Fibroblast of lung (primary cell): ENCODE measurements at regions not wholly inside any gene's neighbourhood (a gene's known extent, or its start where the extent isn't known, plus 50 kb on each side); places are given as distances from the start of the nearest gene placed in this dataset.

Experiments used
- DNase-seq, 2 donors: peaks; one replicate each; pipeline versions ENCODE4 v3.0.0 to v3.0.0-alpha.2; 2010; ENCODE audit warnings: low read depth in 2 of 2
- H2AFZ ChIP-seq: 2 replicates; pipeline ENCODE4 v1.5.1; 2012; ENCODE audit warnings: low read length, control low read depth, inconsistent platforms
- H3K27ac ChIP-seq: 2 replicates; pipeline ENCODE4 v1.5.1; 2011; ENCODE audit warnings: low read length, control low read depth; ENCODE audit not compliant: insufficient read depth
- H3K27me3 ChIP-seq: 2 replicates; pipeline ENCODE4 v1.5.1; 2011; ENCODE audit warnings: mild to moderate bottlenecking, low read length; ENCODE audit not compliant: control insufficient read depth, insufficient read depth
- H3K36me3 ChIP-seq: 2 replicates; pipeline ENCODE4 v1.5.1; 2011; ENCODE audit warnings: low read length; ENCODE audit not compliant: control insufficient read depth, insufficient read depth
- H3K4me1 ChIP-seq: 2 replicates; pipeline ENCODE4 v1.5.1; 2011; ENCODE audit warnings: low read length; ENCODE audit not compliant: control insufficient read depth, insufficient read depth; ENCODE audit errors: extremely low read depth
- H3K4me2 ChIP-seq: 2 replicates; pipeline ENCODE4 v1.5.1; 2011; ENCODE audit warnings: low read length, control low read depth; ENCODE audit not compliant: insufficient read depth; ENCODE audit errors: extremely low read depth
- H3K4me3 ChIP-seq, 4 experiments: fragments of 200-600 bp in 1 of 4; sonication (generic) in 1 of 4; replicated peaks in 1 of 4; 2 replicates each; pipeline ENCODE4 v1.5.1; 2011 to 2016; ENCODE audit warnings: low read length in 4 of 4, low read depth in 3 of 4, mild to moderate bottlenecking in 3 of 4, control low read depth in 2 of 4, inconsistent platforms in 1 of 4, mixed read lengths in 1 of 4; ENCODE audit not compliant: insufficient read depth in 1 of 4; ENCODE audit errors: control extremely low read depth in 1 of 4
- H3K79me2 ChIP-seq: 2 replicates; pipeline ENCODE4 v1.5.1; 2012; ENCODE audit warnings: mild to moderate bottlenecking, low read length, inconsistent platforms; ENCODE audit not compliant: control insufficient read depth, insufficient read depth
- H3K9ac ChIP-seq: 2 replicates; pipeline ENCODE4 v1.5.1; 2011; ENCODE audit warnings: mild to moderate bottlenecking, low read length, control low read depth; ENCODE audit not compliant: insufficient read depth
- H3K9me3 ChIP-seq: 2 replicates; pipeline ENCODE4 v1.5.1; 2012; ENCODE audit warnings: low read depth, low read length; ENCODE audit not compliant: control insufficient read depth, insufficient read depth
- H4K20me1 ChIP-seq: 2 replicates; pipeline ENCODE4 v1.5.1; 2011; ENCODE audit warnings: low read length; ENCODE audit not compliant: control insufficient read depth, insufficient read depth; ENCODE audit errors: extremely low read depth
- CTCF ChIP-seq, 2 donors: IDR thresholded peaks in 1 of 2; conservative IDR thresholded peaks in 1 of 2; 1 replicate in 1 of 2; 2 replicates in 1 of 2; pipeline ENCODE4 v1.5.1; 2011 to 2012; ENCODE audit warnings: low read length in 2 of 2, control low read depth in 1 of 2, inconsistent platforms in 1 of 2, low read depth in 1 of 2, mild to moderate bottlenecking in 1 of 2
- EZH2 ChIP-seq: IDR thresholded peaks from 2 replicates; pipeline ENCODE4 v1.5.1; 2012; ENCODE audit warnings: low read length, control low read depth, mild to moderate bottlenecking; ENCODE audit errors: missing control alignments

GRCh38 chr11:134015556-134015955 is 53.3 kb upstream of the JAM3 start:
- Histone ChIP-seq H2AFZ (no peak overlapping the region), H3K4me2 (no peak overlapping the region), H3K4me3 (no peak overlapping the region), H3K4me1 (no peaks in the 10 kb centered on the region), H3K27me3 (peaks cover 8% of the 10 kb centered on the region), H3K9me3 (no peaks in the 10 kb centered on the region), H3K79me2 (no peaks in the 10 kb centered on the region), H3K27ac (no peak overlapping the region), H4K20me1 (no peaks in the 10 kb centered on the region), H3K36me3 (no peaks in the 10 kb centered on the region), H3K9ac (no peak overlapping the region)
- TF ChIP-seq CTCF (conservative IDR thresholded peaks at IDR 0.05 in 1 of 2, IDR thresholded peaks at IDR 0.05 in 1 of 2; ENCODE audit: low read depth in 1 of 2, low read length in 2 of 2) (no peak), EZH2 (no peak)
- no peak for DNase-seq

GRCh38 chr11:134017511-134018430 is 51.1 kb upstream of the JAM3 start:
- H3K36me3 ChIP-seq: no peaks in the 10 kb centered on the region
- H3K4me3 ChIP-seq: no peak overlapping the region
- peaks cover 8% of the 10 kb centered on the region for H3K27me3 ChIP-seq
- no peak overlapping the region for H3K27ac ChIP-seq
- no peaks in the 10 kb centered on the region for H3K9me3 ChIP-seq
- H3K4me1 ChIP-seq: no peaks in the 10 kb centered on the region
- no peaks in the 10 kb centered on the region for H4K20me1 ChIP-seq
- no peak overlapping the region for H3K4me2 ChIP-seq
- H3K9ac ChIP-seq: no peak overlapping the region
- DNase-seq: no peak
- H2AFZ ChIP-seq: no peak overlapping the region
- TF ChIP-seq CTCF (conservative IDR thresholded peaks at IDR 0.05 in 1 of 2, IDR thresholded peaks at IDR 0.05 in 1 of 2; ENCODE audit: low read depth in 1 of 2, low read length in 2 of 2) (no peak), EZH2 (no peak)
- H3K79me2 ChIP-seq: no peaks in the 10 kb centered on the region
